B cell (primary cell): ENCODE measurements at regions not wholly inside any gene's neighbourhood (a gene's known extent, or its start where the extent isn't known, plus 50 kb on each side); places are given as distances from the start of the nearest gene placed in this dataset.

ENCODE experiments used
- ATAC-seq: fragments of 200-7000 bp; cut with Tn5 transposase; one replicate; pipeline ENCODE4 v1.10.0; 2021; ENCODE audit warnings: low read depth, mild to moderate bottlenecking, moderate number of reproducible peaks, moderate library complexity
- CTCF ChIA-PET: fragments of 350-600 bp; sonication (Branson Sonifier 250); formaldehyde crosslinking; loops from one replicate; lab custom pipeline; 2021; ENCODE audit warnings: antibody characterized with exemption, inconsistent platforms; lab: Charles Lee
- POLR2A ChIA-PET: fragments of 350-600 bp; sonication (Branson Sonifier 250); formaldehyde crosslinking; loops from one replicate; lab custom pipeline; 2021; ENCODE audit warnings: antibody characterized with exemption; lab: Charles Lee
- DNase-seq: peaks from one replicate; pipeline ENCODE4 v3.0.0; 2013
- H2AFZ ChIP-seq: 2 replicates; pipeline ENCODE4 v1.6.1; 2012; ENCODE audit warnings: mild to moderate bottlenecking, low read depth, low read length; ENCODE audit not compliant: insufficient read depth, poor library complexity, severe bottlenecking
- H3K27ac ChIP-seq, 2 donors: 1 replicate in 1 of 2; 2 replicates in 1 of 2; pipeline ENCODE4 v1.5.1; 2012 to 2013; ENCODE audit warnings: low read length in 2 of 2, mild to moderate bottlenecking in 2 of 2, moderate library complexity in 1 of 2
- H3K27me3 ChIP-seq, 4 experiments: fragments of 200-600 bp in 1 of 4; sonication (generic) in 1 of 4; replicated peaks in 1 of 4; 1 replicate in 2 of 4; 2 replicates in 2 of 4; pipeline versions ENCODE4 v1.6.1 to v1.7.0; 2013 to 2016; ENCODE audit warnings: low read length in 3 of 4, mild to moderate bottlenecking in 2 of 4, mixed read lengths in 1 of 4, moderate library complexity in 1 of 4; ENCODE audit not compliant: insufficient read depth in 4 of 4, control insufficient read depth in 3 of 4; ENCODE audit errors: control extremely low read depth in 1 of 4
- H3K36me3 ChIP-seq, 2 experiments: replicated peaks in 1 of 2; 1 replicate in 1 of 2; 2 replicates in 1 of 2; pipeline versions ENCODE4 v1.6.1 to v1.7.1; 2013; ENCODE audit warnings: low read length in 1 of 2; ENCODE audit not compliant: insufficient read depth in 2 of 2, control insufficient read depth in 1 of 2; ENCODE audit errors: control extremely low read depth in 1 of 2, extremely low read depth in 1 of 2
- H3K4me1 ChIP-seq, 2 donors: fragments of 200-600 bp in 1 of 2; sonication (generic) in 1 of 2; 1 replicate in 1 of 2; 2 replicates in 1 of 2; pipeline versions ENCODE4 v1.5.1 to v1.6.1; 2013 to 2017; ENCODE audit warnings: low read length in 2 of 2; ENCODE audit not compliant: control insufficient read depth in 2 of 2, insufficient read depth in 2 of 2
- H3K4me2 ChIP-seq: replicated peaks from 2 replicates; pipeline ENCODE3; 2012; ENCODE audit warnings: mild to moderate bottlenecking, low read depth, low read length; ENCODE audit not compliant: poor library complexity, severe bottlenecking
- H3K4me3 ChIP-seq, 5 experiments: fragments of 200-600 bp in 1 of 5; sonication (generic) in 1 of 5; 1 replicate in 3 of 5; 2 replicates in 2 of 5; pipeline versions ENCODE4 v1.5.1 to v1.7.0; 2011 to 2016; ENCODE audit warnings: low read length in 4 of 5, mild to moderate bottlenecking in 4 of 5, low read depth in 2 of 5, control low read depth in 1 of 5, moderate library complexity in 1 of 5; ENCODE audit not compliant: insufficient read depth in 1 of 5; ENCODE audit errors: control extremely low read depth in 1 of 5, extremely low read depth in 1 of 5
- H3K79me2 ChIP-seq: fragments of 200-600 bp; sonication (generic); one replicate; pipeline ENCODE4 v1.6.0; 2016; ENCODE audit warnings: low read length; ENCODE audit not compliant: control insufficient read depth, insufficient read depth
- H3K9ac ChIP-seq: fragments of 200-600 bp; sonication (generic); 2 replicates; pipeline ENCODE4 v1.6.1; 2017; ENCODE audit warnings: mild to moderate bottlenecking, low read length, moderate library complexity
- H3K9me3 ChIP-seq, 3 donors: one replicate each; pipeline versions ENCODE4 v1.6.1 to v1.7.1; 2013; ENCODE audit warnings: low read length in 2 of 3; ENCODE audit not compliant: control insufficient read depth in 2 of 3, insufficient read depth in 1 of 3; ENCODE audit errors: control extremely low read depth in 1 of 3
- H4K20me1 ChIP-seq: 2 replicates; pipeline ENCODE4 v1.6.0; 2012; ENCODE audit warnings: mild to moderate bottlenecking, low read length; ENCODE audit not compliant: insufficient read depth, control insufficient read depth, poor library complexity, severe bottlenecking
- H3K27ac Mint-ChIP-seq: one replicate; pipeline ENCODE4 v1.8.0; 2021; ENCODE audit warnings: mixed read lengths
- H3K27me3 Mint-ChIP-seq: one replicate; pipeline ENCODE4 v1.8.0; 2021; ENCODE audit warnings: mixed read lengths
- H3K4me1 Mint-ChIP-seq: one replicate; pipeline ENCODE4 v1.8.0; 2021; ENCODE audit warnings: mixed read lengths
- H3K4me3 Mint-ChIP-seq: one replicate; pipeline ENCODE4 v1.8.0; 2021; ENCODE audit warnings: mixed read lengths
- H3K9me3 Mint-ChIP-seq: one replicate; pipeline ENCODE4 v1.8.0; 2022; ENCODE audit warnings: mixed read lengths; ENCODE audit not compliant: insufficient read depth
- CTCF ChIP-seq: fragments of 200-600 bp; IDR thresholded peaks from one replicate; pipeline ENCODE4 v1.8.0; 2022; ENCODE audit warnings: antibody characterized with exemption, mild to moderate bottlenecking
- EZH2 ChIP-seq: IDR thresholded peaks from 2 replicates; pipeline ENCODE4 v1.6.1; 2012; ENCODE audit warnings: borderline replicate concordance, low read depth, mild to moderate bottlenecking, moderate library complexity, low read length; ENCODE audit not compliant: insufficient read depth, poor library complexity, severe bottlenecking
- WGBS: methylation state at CpG from one replicate; pipeline ENCODE4 v1.1.5; 2013; ENCODE audit warnings: missing lambda C conversion rate; ENCODE audit not compliant: insufficient coverage; 5-methylcytosine and 5-hydroxymethylcytosine counted together
- intact Hi-C: fragments of 100-400 bp; cut with micrococcal nuclease; formaldehyde crosslinking; loops from one replicate; pipeline ENCODE4 v1.10.0; 2022

DNA sequence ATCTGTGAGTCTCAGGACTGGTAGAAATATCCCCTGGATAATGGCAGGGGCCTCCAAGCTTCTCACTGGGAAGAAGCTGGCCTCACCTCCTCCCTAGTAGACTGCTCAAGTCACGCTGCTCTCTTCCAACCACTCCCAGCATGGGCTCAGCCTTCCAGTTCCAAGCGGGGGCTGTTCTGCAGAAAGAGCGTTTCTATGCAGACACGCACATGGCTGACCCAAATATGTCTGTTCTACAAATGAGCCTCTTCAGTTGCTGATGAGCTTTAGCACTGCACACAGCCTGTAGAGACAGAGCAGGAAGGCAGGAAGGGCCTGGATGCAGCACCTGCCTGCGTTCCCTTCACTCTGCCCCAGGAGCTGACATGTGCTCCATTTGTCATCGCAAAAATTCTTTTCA is 523.9 kb upstream of the MGMT start:
- Histone ChIP-seq H3K79me2 (no peaks in the 10 kb centered on the region), H3K27me3 (no peaks in the 10 kb centered on the region), H3K36me3 (no peaks in the 10 kb centered on the region), H3K9ac (no peak overlapping the region), H3K27ac (no peak overlapping the region), H3K9me3 (peaks cover 0 to 18% (median 0%) of the 10 kb centered on the region in 3 donors), H2AFZ (no peak overlapping the region), H4K20me1 (no peaks in the 10 kb centered on the region), H3K4me1 (no peaks in the 10 kb centered on the region), H3K4me2 (no peak overlapping the region), H3K4me3 (no peak overlapping the region)
- TF ChIP-seq CTCF = no peak
- TF ChIP-seq EZH2 = no peak
- Mint-ChIP-seq H3K4me3 (no peak overlapping the region), H3K4me1 (no peaks in the 10 kb centered on the region), H3K27ac (no peak overlapping the region), H3K27me3 (no peaks in the 10 kb centered on the region), H3K9me3 (peaks cover 7% of the 10 kb centered on the region)
- CTCF ChIA-PET = no interaction called here
- intact Hi-C loops = no loop called here
- whole genome bisulfite sequencing = 90% methylated on average over 6 of the region's 6 CpGs
- DNase-seq (no peak), ATAC-seq (no peak)
- POLR2A ChIA-PET = no interaction called here

GRCh38 chr10:128945398-128945797 is 521.6 kb upstream of the MGMT start:
- CTCF ChIA-PET = no interaction called here
- Histone ChIP-seq H4K20me1 (no peaks in the 10 kb centered on the region), H3K9ac (no peak overlapping the region), H3K4me3 (no peak overlapping the region), H3K79me2 (no peaks in the 10 kb centered on the region), H2AFZ (no peak overlapping the region), H3K36me3 (no peaks in the 10 kb centered on the region), H3K4me1 (no peaks in the 10 kb centered on the region), H3K27me3 (no peaks in the 10 kb centered on the region), H3K4me2 (no peak overlapping the region), H3K9me3 (peaks cover 0 to 18% (median 0%) of the 10 kb centered on the region in 3 donors), H3K27ac (no peak overlapping the region)
- ATAC-seq (no peak), DNase-seq (no peak)
- POLR2A ChIA-PET = no interaction called here
- peaks cover 7% of the 10 kb centered on the region for H3K9me3 Mint-ChIP-seq
- no peak overlapping the region for H3K4me3 Mint-ChIP-seq
- no peaks in the 10 kb centered on the region for H3K27me3 Mint-ChIP-seq
- H3K27ac Mint-ChIP-seq = no peak overlapping the region
- TF ChIP-seq CTCF (no peak), EZH2 (no peak)
- intact Hi-C loops = no loop called here
- no peaks in the 10 kb centered on the region for H3K4me1 Mint-ChIP-seq
- 90% methylated on average over 5 of the region's 7 CpGs for WGBS
